ENCODE measurements at regions not wholly inside any gene's neighbourhood (a gene's known extent, or its start where the extent isn't known, plus 50 kb on each side); places are given as distances from the start of the nearest gene placed in this dataset.
A peak's percentile ranks its signal among the peaks of the same experiment; 100 is the strongest.

DNA sequence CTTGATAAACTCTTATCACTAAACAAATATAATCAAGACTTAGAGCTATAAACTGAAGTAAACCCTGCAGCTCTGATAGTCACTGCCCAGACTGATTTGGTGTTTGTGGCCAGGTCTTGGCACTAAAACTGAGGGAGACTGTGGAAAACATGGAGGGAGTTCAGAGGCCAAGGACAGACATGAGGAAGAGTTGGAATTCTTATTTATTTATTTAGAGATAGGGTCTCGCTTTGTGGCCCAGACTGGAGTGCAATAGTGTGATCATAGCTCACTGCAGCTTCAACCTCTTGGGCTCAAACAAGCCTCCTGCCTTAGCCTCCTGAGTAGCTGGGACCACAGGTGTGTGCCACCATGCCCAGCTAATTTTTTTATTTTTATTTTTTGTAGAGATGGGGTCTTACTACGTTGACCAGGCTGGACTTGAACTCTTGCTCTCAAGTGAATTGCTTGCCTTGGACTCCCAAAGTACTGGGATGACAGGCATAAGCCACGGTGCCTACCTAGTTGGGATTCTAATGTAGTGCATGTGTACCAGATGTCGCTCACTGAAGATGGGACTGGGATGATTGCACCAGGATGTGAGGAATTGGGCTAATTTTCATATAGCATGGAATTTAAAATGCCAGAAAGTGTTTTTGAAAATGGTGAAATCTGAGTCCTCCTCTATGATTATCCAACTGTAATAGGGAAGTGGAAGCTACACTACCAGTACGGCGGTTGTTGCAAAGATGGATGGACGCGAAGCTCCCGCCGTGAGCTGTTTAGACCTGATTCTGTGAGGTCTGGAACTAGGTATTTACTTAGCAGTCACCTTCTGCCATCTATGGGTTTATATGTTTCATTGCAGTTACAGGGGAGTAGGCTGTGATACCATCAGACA lies 52.7 kb upstream of the CTLA4 start:
- peak in 1 of 2 experiments; percentile 65 for DNase-seq

DNA sequence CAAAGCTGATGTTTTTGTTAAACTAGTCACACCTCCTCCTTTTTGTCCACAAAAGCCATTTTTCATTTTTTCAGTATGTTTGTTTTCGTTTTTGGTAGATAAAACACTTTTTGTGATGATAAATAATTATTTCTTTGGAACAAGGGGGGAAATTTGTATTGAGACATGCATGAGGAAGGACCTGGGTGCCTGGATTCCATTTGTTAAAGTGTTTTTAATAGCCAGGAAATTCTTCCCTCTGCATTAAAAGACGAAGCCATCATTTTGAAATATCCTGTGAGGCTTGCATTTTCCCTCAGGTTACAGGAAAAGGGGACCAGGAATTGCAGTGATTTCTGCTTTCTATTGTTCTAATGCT lies 52.1 kb upstream of the CTLA4 start:
- DNase-seq: no peak

DNA sequence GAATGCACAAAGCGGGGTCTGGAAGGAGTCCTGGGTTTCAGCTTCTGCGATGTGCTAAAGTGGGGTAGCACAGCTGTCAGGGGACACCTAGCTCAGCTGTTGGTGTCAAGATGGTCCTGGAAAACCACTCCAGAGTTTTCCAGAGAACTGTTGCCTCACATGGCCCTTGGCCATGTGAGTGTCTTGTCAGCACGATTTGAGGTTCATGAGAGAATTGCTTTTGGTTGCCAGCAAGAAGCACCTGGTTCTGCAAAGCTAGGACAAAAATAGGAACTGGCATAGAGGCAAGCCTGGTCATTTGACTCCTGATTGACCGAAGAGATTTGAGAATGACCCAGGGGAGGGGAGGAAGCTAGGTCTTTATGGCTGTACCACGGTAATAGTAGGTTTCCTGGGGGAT lies 50.4 kb upstream of the CTLA4 start:
- DNase-seq: no peak

Data from activated T-cell treated with anti-CD3 and anti-CD28 coated beads, Interleukin-2, amount 50 U/mL, for 48 hours (primary cell).